Common myeloid progenitor, CD34-positive (primary cell): ENCODE measurements at regions not wholly inside any gene's neighbourhood (a gene's known extent, or its start where the extent isn't known, plus 50 kb on each side); places are given as distances from the start of the nearest gene placed in this dataset.

Source experiments
- CTCF ChIA-PET: fragments of 350-600 bp; sonication (Branson Sonifier 250); formaldehyde crosslinking; loops from one replicate; lab custom pipeline; 2021; ENCODE audit warnings: antibody characterized with exemption; lab: Charles Lee
- POLR2A ChIA-PET: fragments of 350-600 bp; sonication (Branson Sonifier 250); formaldehyde crosslinking; loops from one replicate; lab custom pipeline; 2021; ENCODE audit warnings: antibody characterized with exemption; lab: Charles Lee
- DNase-seq, 3 donors: peaks; one replicate each; pipeline versions ENCODE4 v3.0.0 to v3.0.0-alpha.2; 2013
- H3K27ac ChIP-seq, 2 experiments: 1 replicate in 1 of 2; 2 replicates in 1 of 2; pipeline ENCODE4 v1.7.0; 2013; ENCODE audit warnings: inconsistent platforms in 2 of 2, low read length in 2 of 2, mild to moderate bottlenecking in 2 of 2, low read depth in 1 of 2, moderate library complexity in 1 of 2; ENCODE audit not compliant: severe bottlenecking in 2 of 2, insufficient read depth in 1 of 2, poor library complexity in 1 of 2
- H3K27me3 ChIP-seq, 5 experiments: replicated peaks in 2 of 5; 1 replicate in 3 of 5; 2 replicates in 2 of 5; pipeline versions ENCODE4 v1.6.1 to v1.7.0; 2013; ENCODE audit warnings: low read length in 4 of 5, mild to moderate bottlenecking in 2 of 5, moderate library complexity in 2 of 5, inconsistent platforms in 1 of 5; ENCODE audit not compliant: insufficient read depth in 5 of 5, control insufficient read depth in 4 of 5
- H3K36me3 ChIP-seq, 4 experiments: 1 replicate in 2 of 4; 2 replicates in 2 of 4; pipeline versions ENCODE4 v1.6.1 to v1.7.0; 2013; ENCODE audit warnings: low read length in 3 of 4, control low read depth in 1 of 4, mild to moderate bottlenecking in 1 of 4; ENCODE audit not compliant: control insufficient read depth in 4 of 4, insufficient read depth in 4 of 4
- H3K4me1 ChIP-seq, 4 experiments: 1 replicate in 3 of 4; 2 replicates in 1 of 4; pipeline versions ENCODE4 v1.6.1 to v1.7.1; 2013; ENCODE audit warnings: low read length in 3 of 4, mild to moderate bottlenecking in 3 of 4, control low read depth in 1 of 4, inconsistent platforms in 1 of 4, moderate library complexity in 1 of 4; ENCODE audit not compliant: control insufficient read depth in 4 of 4, insufficient read depth in 4 of 4; ENCODE audit errors: control extremely low read depth in 1 of 4
- H3K4me3 ChIP-seq, 7 experiments: 1 replicate in 4 of 7; 2 replicates in 3 of 7; pipeline versions ENCODE4 v1.5.1 to v1.7.0; 2013; ENCODE audit warnings: mild to moderate bottlenecking in 7 of 7, low read length in 6 of 7, moderate library complexity in 6 of 7, inconsistent platforms in 2 of 7, low read depth in 2 of 7, control low read depth in 1 of 7; ENCODE audit not compliant: insufficient read depth in 4 of 7, control insufficient read depth in 1 of 7; ENCODE audit errors: extremely low read depth in 1 of 7
- H3K9me3 ChIP-seq, 5 experiments: 1 replicate in 4 of 5; 2 replicates in 1 of 5; pipeline versions ENCODE4 v1.6.1 to v1.7.1; 2013; ENCODE audit warnings: low read length in 4 of 5, mild to moderate bottlenecking in 2 of 5, inconsistent platforms in 1 of 5, low read depth in 1 of 5, moderate library complexity in 1 of 5; ENCODE audit not compliant: control insufficient read depth in 4 of 5, insufficient read depth in 2 of 5; ENCODE audit errors: control extremely low read depth in 1 of 5
- WGBS: methylation state at CpG from one replicate; pipeline ENCODE4 v1.1.5; 2013; ENCODE audit not compliant: insufficient coverage; 5-methylcytosine and 5-hydroxymethylcytosine counted together

- Histone ChIP-seq H3K27me3 (no peaks in the 10 kb centered on the region), H3K36me3 (no peaks in the 10 kb centered on the region), H3K9me3 (no peaks in the 10 kb centered on the region), H3K4me1 (no peaks in the 10 kb centered on the region), H3K27ac (no peak overlapping the region), H3K4me3 (no peak overlapping the region)
- DNase-seq = no peak
- POLR2A ChIA-PET = no interaction called here
- CTCF ChIA-PET = no interaction called here
- WGBS = 100% methylated on average over 1 of the region's 2 CpGs
Observed at GRCh38 chrX:8861908-8862307, 60.7 kb upstream of the FAM9A start.

- no peak overlapping the region for H3K27ac ChIP-seq
- H3K4me1 ChIP-seq = no peaks in the 10 kb centered on the region
- 87% methylated on average over 8 of the region's 11 CpGs for WGBS
- no peaks in the 10 kb centered on the region for H3K36me3 ChIP-seq
- POLR2A ChIA-PET = no interaction called here
- H3K27me3 ChIP-seq = peaks cover 0 to 9% (median 0%) of the 10 kb centered on the region in 5 experiments
- CTCF ChIA-PET = no interaction called here
- no peak for DNase-seq
- no peaks in the 10 kb centered on the region for H3K9me3 ChIP-seq
- no peak overlapping the region for H3K4me3 ChIP-seq
Observed at GRCh38 chrX:8851231-8851886, 50.2 kb upstream of the FAM9A start.
